WTC11 (cell line): ENCODE measurements at regions not wholly inside any gene's neighbourhood (a gene's known extent, or its start where the extent isn't known, plus 50 kb on each side); places are given as distances from the start of the nearest gene placed in this dataset.
"Not testable (repeated sequence)": the region's sequence is repeated elsewhere in the genome, so short reads cannot be mapped to it uniquely, and the experiment has no call there.

ENCODE experiments used
- ATAC-seq: fragments of 200-7000 bp; cut with Tn5 transposase; 2 replicates; pipeline ENCODE4 v1.10.0; 2021; ENCODE audit warnings: mild to moderate bottlenecking, moderate library complexity
- CTCF ChIA-PET: fragments of 300-600 bp; sonication (Branson Sonifier 250); formaldehyde crosslinking; loops from one replicate; lab custom pipeline; 2021; ENCODE audit warnings: antibody characterized with exemption; lab: Charles Lee
- POLR2A ChIA-PET: fragments of 350-600 bp; sonication (Branson Sonifier 250); formaldehyde crosslinking; loops from one replicate; lab custom pipeline; 2021; ENCODE audit warnings: antibody characterized with exemption; lab: Charles Lee
- DNase-seq: peaks from one replicate; pipeline ENCODE4 v3.0.0; 2021; ENCODE audit warnings: low spot score
- H3K27ac Mint-ChIP-seq: 2 replicates; pipeline ENCODE4 v1.8.0; 2021; ENCODE audit warnings: mixed read lengths
- H3K27me3 Mint-ChIP-seq: 2 replicates; pipeline ENCODE4 v1.8.0; 2021; ENCODE audit warnings: low read depth, mild to moderate bottlenecking, moderate library complexity, mixed read lengths
- H3K36me3 Mint-ChIP-seq: 2 replicates; pipeline ENCODE4 v1.8.0; 2021; ENCODE audit warnings: mixed read lengths
- H3K4me1 Mint-ChIP-seq: 2 replicates; pipeline ENCODE4 v1.8.0; 2022; ENCODE audit warnings: mixed read lengths
- H3K4me3 Mint-ChIP-seq: 2 replicates; pipeline ENCODE4 v1.8.0; 2021; ENCODE audit warnings: mild to moderate bottlenecking, moderate library complexity, mixed read lengths
- H3K9me3 Mint-ChIP-seq: 2 replicates; pipeline ENCODE4 v1.8.0; 2021; ENCODE audit warnings: mixed read lengths
- CREM ChIP-seq: sonication (generic); formaldehyde crosslinking; IDR thresholded peaks from 2 replicates; pipeline ENCODE4 v1.8.1; 2022; ENCODE audit warnings: mild to moderate bottlenecking, missing genetic modification reagents, moderate library complexity
- GRHL2 ChIP-seq: fragments of 250-450 bp; sonication (Bioruptor Pico); IDR thresholded peaks from 2 replicates; pipeline ENCODE4 v1.8.0; 2022; ENCODE audit warnings: mild to moderate bottlenecking, moderate library complexity; ENCODE audit not compliant: insufficient replicate concordance, severe bottlenecking
- HMGA2 ChIP-seq: fragments of 250-450 bp; sonication (Bioruptor Pico); IDR thresholded peaks from 2 replicates; pipeline ENCODE4 v1.4.0; 2021; ENCODE audit warnings: mild to moderate bottlenecking, moderate library complexity
- IRF2 ChIP-seq: sonication (generic); formaldehyde crosslinking; IDR thresholded peaks from 2 replicates; pipeline ENCODE4 v1.8.0; 2022; ENCODE audit warnings: low read depth, missing genetic modification reagents, borderline replicate concordance
- KAT7 ChIP-seq: sonication (generic); formaldehyde crosslinking; IDR thresholded peaks from 2 replicates; pipeline ENCODE4 v1.8.1; 2023; ENCODE audit warnings: missing genetic modification reagents, mild to moderate bottlenecking, borderline replicate concordance
- NFATC4 ChIP-seq: fragments of 250-450 bp; sonication (Bioruptor Pico); IDR thresholded peaks from 2 replicates; pipeline ENCODE4 v1.9.0; 2021; ENCODE audit warnings: mild to moderate bottlenecking
- PRRX2 ChIP-seq: fragments of 250-450 bp; sonication (Bioruptor Pico); IDR thresholded peaks from 2 replicates; pipeline ENCODE4 v1.8.0; 2021; ENCODE audit warnings: mild to moderate bottlenecking
- ZNF138 ChIP-seq: sonication (generic); formaldehyde crosslinking; conservative IDR thresholded peaks from 2 replicates; pipeline ENCODE4 v1.8.1; 2022; ENCODE audit warnings: mild to moderate bottlenecking, moderate library complexity, missing genetic modification reagents
- ZNF416 ChIP-seq: fragments of 250-450 bp; sonication (Bioruptor Pico); IDR thresholded peaks from 2 replicates; pipeline ENCODE4 v1.9.0; 2021; ENCODE audit warnings: mild to moderate bottlenecking, inconsistent platforms
- ZNF423 ChIP-seq: fragments of 250-450 bp; sonication (Bioruptor Pico); IDR thresholded peaks from 2 replicates; pipeline ENCODE4 v2.1.2; 2022; ENCODE audit warnings: mild to moderate bottlenecking, moderate library complexity
- ZNF671 ChIP-seq: fragments of 250-450 bp; sonication (Bioruptor Pico); IDR thresholded peaks from 2 replicates; pipeline ENCODE4 v1.8.0; 2021; ENCODE audit warnings: mild to moderate bottlenecking
- TF ChIP-seq, protein P1 (sequence below): fragments of 200-600 bp; IDR thresholded peaks from 2 replicates; pipeline ENCODE4 v1.8.0; 2022; ENCODE audit warnings: antibody characterized with exemption
- TF ChIP-seq, protein P2 (sequence below): fragments of 250-450 bp; sonication (Bioruptor Pico); IDR thresholded peaks from 2 replicates; pipeline ENCODE4 v1.9.0; 2021; ENCODE audit warnings: mild to moderate bottlenecking
- TF ChIP-seq, protein P3 (sequence below): sonication (generic); formaldehyde crosslinking; IDR thresholded peaks from 2 replicates; pipeline ENCODE4 v1.8.0; 2022; ENCODE audit warnings: missing genetic modification reagents
- TF ChIP-seq, protein P4 (sequence below): sonication (generic); formaldehyde crosslinking; IDR thresholded peaks from 2 replicates; pipeline ENCODE4 v1.8.0; 2022; ENCODE audit warnings: mild to moderate bottlenecking, missing genetic modification reagents
- TF ChIP-seq, protein P5 (sequence below): sonication (generic); formaldehyde crosslinking; conservative IDR thresholded peaks from 2 replicates; pipeline ENCODE4 v1.8.1; 2023; ENCODE audit warnings: mild to moderate bottlenecking, low read depth, missing genetic modification reagents, moderate library complexity

DNA sequence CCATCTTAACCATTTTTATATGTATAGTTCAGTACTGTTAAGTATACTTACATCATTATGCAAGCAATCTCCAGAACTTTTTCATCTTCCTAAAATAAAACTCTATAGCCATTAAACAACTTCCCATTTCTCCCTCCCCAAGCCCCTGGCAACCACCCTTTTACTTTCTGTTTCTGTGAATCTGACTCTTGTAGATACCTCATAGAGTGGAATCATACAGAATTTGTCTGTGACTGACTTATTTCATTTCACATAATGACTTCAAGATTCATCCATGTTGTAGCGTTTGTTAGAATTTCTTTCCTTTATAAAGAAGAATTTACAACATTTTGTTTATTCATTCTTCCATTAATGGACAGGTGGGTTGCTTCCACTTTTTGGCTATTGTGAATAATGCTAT, 91.2 kb upstream of the FREM3 start:
- H3K4me1 Mint-ChIP-seq, DNase-seq, H3K4me3 Mint-ChIP-seq, H3K27ac Mint-ChIP-seq, ATAC-seq, CTCF ChIA-PET, POLR2A ChIA-PET, H3K9me3 Mint-ChIP-seq, H3K27me3 Mint-ChIP-seq, H3K36me3 Mint-ChIP-seq: not testable (repeated sequence)

DNA sequence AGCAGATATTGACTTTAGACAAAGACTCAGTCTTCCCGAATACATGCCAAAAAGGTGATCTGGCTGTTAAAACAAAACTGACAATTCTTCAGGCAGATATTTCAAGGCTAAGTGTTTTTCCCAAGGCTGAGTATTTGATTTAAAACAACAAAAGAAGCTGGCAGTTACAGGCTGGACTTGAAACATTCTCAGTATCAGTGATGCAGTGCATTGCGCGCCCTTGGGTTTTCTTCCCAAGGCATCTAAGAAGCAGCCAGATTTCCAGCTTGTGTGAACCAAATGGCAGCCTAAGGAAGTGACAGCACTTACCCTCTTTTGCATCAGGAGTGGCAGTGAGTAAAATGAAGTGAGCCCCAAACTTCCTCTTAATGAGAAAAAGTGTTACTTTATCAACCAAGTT, 90.0 kb upstream of the FREM3 start:
- ATAC-seq, H3K27me3 Mint-ChIP-seq, DNase-seq, H3K9me3 Mint-ChIP-seq, H3K4me1 Mint-ChIP-seq, H3K4me3 Mint-ChIP-seq, H3K36me3 Mint-ChIP-seq, CTCF ChIA-PET, POLR2A ChIA-PET, H3K27ac Mint-ChIP-seq: not testable (repeated sequence)

DNA sequence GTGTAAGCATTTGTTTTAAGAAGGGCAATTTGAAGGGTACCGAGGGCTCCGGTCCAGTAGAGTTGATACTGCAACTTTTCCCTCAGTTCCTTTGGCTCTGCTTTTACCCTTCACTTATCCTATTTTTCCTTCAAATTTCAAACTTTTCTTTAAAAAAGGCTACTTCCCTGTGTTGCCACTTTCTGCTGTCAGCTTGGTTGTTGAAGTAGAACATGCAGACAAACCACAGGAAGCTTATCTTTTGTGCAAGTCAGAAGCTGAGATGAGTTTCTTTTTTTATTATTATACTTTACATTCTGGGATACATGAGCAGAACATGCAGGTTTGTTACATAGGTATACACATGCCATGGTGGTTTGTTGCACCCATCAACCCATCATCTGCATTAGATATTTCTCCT, 89.1 kb upstream of the FREM3 start:
- CTCF ChIA-PET, H3K4me3 Mint-ChIP-seq, ATAC-seq, POLR2A ChIA-PET, H3K27me3 Mint-ChIP-seq, H3K36me3 Mint-ChIP-seq, DNase-seq, H3K4me1 Mint-ChIP-seq, H3K27ac Mint-ChIP-seq: not testable (repeated sequence)
- peaks cover 11% of the 10 kb centered on the region for H3K9me3 Mint-ChIP-seq

DNA sequence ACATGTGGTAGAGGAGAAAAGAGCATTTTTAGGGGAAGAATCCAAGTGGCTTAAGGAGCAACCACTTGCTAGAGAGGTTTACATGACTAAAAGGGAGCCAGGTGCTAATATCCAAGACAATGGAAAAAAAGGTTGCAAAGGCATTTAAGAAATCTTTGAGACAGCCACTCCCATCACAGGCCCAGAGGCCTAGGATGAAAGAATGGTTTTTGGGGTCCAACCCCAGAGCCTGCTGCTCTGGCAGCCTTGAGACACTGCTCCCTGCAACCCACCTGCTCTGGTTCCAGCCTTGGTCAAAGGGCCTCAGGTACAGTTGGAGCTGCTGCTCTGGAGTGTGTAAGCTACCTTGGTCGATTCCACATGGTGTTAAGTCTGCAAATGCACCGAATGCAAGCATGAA, 84.1 kb upstream of the FREM3 start:
- CTCF ChIA-PET = no interaction called here
- POLR2A ChIA-PET = no interaction called here
- no peak overlapping the region for H3K4me3 Mint-ChIP-seq

More for the DNA sequence above, 84.1 kb upstream of the FREM3 start:
- Mint-ChIP-seq H3K27me3 (peaks cover 2% of the 10 kb centered on the region; the same call in 1 of the 2 replicates), H3K4me1 (no peaks in the 10 kb centered on the region), H3K27ac (no peak overlapping the region), H3K36me3 (peaks cover 14% of the 10 kb centered on the region), H3K9me3 (peaks cover 29% of the 10 kb centered on the region)
- DNase-seq (no peak), ATAC-seq (no peak)
- TF ChIP-seq GRHL2 (CRISPR knock-in tag) (no peak), ZNF423 (CRISPR knock-in tag) (no peak), ZNF138 (CRISPR knock-in tag) (no peak), NFATC4 (CRISPR knock-in tag) (no peak), CREM (CRISPR knock-in tag) (no peak), PRRX2 (CRISPR knock-in tag) (no peak), IRF2 (CRISPR knock-in tag) (no peak), ZNF671 (CRISPR knock-in tag) (no peak), ZNF416 (CRISPR knock-in tag) (no peak), KAT7 (CRISPR knock-in tag) (no peak), HMGA2 (no peak)
- TF ChIP-seq, protein P1, sequence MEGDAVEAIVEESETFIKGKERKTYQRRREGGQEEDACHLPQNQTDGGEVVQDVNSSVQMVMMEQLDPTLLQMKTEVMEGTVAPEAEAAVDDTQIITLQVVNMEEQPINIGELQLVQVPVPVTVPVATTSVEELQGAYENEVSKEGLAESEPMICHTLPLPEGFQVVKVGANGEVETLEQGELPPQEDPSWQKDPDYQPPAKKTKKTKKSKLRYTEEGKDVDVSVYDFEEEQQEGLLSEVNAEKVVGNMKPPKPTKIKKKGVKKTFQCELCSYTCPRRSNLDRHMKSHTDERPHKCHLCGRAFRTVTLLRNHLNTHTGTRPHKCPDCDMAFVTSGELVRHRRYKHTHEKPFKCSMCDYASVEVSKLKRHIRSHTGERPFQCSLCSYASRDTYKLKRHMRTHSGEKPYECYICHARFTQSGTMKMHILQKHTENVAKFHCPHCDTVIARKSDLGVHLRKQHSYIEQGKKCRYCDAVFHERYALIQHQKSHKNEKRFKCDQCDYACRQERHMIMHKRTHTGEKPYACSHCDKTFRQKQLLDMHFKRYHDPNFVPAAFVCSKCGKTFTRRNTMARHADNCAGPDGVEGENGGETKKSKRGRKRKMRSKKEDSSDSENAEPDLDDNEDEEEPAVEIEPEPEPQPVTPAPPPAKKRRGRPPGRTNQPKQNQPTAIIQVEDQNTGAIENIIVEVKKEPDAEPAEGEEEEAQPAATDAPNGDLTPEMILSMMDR = no peak
- TF ChIP-seq, protein P2, sequence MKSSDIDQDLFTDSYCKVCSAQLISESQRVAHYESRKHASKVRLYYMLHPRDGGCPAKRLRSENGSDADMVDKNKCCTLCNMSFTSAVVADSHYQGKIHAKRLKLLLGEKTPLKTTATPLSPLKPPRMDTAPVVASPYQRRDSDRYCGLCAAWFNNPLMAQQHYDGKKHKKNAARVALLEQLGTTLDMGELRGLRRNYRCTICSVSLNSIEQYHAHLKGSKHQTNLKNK (CRISPR knock-in tag) = no peak
- TF ChIP-seq, protein P3, sequence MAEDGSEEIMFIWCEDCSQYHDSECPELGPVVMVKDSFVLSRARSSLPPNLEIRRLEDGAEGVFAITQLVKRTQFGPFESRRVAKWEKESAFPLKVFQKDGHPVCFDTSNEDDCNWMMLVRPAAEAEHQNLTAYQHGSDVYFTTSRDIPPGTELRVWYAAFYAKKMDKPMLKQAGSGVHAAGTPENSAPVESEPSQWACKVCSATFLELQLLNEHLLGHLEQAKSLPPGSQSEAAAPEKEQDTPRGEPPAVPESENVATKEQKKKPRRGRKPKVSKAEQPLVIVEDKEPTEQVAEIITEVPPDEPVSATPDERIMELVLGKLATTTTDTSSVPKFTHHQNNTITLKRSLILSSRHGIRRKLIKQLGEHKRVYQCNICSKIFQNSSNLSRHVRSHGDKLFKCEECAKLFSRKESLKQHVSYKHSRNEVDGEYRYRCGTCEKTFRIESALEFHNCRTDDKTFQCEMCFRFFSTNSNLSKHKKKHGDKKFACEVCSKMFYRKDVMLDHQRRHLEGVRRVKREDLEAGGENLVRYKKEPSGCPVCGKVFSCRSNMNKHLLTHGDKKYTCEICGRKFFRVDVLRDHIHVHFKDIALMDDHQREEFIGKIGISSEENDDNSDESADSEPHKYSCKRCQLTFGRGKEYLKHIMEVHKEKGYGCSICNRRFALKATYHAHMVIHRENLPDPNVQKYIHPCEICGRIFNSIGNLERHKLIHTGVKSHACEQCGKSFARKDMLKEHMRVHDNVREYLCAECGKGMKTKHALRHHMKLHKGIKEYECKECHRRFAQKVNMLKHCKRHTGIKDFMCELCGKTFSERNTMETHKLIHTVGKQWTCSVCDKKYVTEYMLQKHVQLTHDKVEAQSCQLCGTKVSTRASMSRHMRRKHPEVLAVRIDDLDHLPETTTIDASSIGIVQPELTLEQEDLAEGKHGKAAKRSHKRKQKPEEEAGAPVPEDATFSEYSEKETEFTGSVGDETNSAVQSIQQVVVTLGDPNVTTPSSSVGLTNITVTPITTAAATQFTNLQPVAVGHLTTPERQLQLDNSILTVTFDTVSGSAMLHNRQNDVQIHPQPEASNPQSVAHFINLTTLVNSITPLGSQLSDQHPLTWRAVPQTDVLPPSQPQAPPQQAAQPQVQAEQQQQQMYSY = no peak
- TF ChIP-seq, protein P4, sequence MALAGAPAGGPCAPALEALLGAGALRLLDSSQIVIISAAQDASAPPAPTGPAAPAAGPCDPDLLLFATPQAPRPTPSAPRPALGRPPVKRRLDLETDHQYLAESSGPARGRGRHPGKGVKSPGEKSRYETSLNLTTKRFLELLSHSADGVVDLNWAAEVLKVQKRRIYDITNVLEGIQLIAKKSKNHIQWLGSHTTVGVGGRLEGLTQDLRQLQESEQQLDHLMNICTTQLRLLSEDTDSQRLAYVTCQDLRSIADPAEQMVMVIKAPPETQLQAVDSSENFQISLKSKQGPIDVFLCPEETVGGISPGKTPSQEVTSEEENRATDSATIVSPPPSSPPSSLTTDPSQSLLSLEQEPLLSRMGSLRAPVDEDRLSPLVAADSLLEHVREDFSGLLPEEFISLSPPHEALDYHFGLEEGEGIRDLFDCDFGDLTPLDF (CRISPR knock-in tag) = no peak
- TF ChIP-seq, protein P5, sequence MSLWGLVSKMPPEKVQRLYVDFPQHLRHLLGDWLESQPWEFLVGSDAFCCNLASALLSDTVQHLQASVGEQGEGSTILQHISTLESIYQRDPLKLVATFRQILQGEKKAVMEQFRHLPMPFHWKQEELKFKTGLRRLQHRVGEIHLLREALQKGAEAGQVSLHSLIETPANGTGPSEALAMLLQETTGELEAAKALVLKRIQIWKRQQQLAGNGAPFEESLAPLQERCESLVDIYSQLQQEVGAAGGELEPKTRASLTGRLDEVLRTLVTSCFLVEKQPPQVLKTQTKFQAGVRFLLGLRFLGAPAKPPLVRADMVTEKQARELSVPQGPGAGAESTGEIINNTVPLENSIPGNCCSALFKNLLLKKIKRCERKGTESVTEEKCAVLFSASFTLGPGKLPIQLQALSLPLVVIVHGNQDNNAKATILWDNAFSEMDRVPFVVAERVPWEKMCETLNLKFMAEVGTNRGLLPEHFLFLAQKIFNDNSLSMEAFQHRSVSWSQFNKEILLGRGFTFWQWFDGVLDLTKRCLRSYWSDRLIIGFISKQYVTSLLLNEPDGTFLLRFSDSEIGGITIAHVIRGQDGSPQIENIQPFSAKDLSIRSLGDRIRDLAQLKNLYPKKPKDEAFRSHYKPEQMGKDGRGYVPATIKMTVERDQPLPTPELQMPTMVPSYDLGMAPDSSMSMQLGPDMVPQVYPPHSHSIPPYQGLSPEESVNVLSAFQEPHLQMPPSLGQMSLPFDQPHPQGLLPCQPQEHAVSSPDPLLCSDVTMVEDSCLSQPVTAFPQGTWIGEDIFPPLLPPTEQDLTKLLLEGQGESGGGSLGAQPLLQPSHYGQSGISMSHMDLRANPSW = no peak
